ENCODE measurements at regions not wholly inside any gene's neighbourhood (a gene's known extent, or its start where the extent isn't known, plus 50 kb on each side); places are given as distances from the start of the nearest gene placed in this dataset.
"Not testable (repeated sequence)": the region's sequence is repeated elsewhere in the genome, so short reads cannot be mapped to it uniquely, and the experiment has no call there.

DNA sequence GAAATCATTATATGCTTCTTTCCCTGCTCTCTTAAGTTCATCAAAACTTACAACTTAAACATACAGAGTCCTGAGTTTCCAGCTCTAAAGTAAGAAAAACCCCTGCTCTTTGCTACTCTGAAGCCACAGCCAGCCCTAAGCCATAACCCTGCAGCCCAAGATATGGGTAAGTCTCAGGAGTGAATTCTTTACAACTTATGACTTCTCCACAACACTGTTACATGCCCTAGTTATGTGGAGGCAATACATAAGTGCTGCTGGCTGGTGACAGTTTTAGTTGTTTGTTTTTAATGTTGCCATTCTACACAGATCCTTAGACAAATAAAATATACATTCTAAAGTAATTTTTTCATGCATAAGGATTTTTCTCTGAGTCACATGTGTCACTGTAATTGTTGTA is 100.2 kb downstream of the FBXO8 start:
- no peak for DNase-seq

DNA sequence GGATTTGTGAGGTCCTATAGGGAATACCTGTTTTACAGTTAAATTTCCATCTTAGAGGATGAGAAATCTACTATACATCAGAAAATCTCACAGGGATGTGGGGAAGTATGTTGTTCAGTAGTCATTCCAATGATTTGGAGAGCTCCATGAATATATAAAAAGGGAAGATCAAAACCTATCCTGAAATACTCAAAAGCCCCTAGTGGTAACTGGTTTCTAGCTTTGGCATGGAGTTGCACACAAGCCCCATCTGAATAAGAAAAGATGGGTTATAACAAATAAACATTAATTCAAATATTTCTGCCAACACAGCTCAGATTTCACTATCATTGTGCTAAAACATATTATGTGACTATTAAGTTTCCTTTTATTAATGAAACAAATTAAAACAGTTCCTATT is 101.6 kb downstream of the FBXO8 start:
- DNase-seq, result no peak

DNA sequence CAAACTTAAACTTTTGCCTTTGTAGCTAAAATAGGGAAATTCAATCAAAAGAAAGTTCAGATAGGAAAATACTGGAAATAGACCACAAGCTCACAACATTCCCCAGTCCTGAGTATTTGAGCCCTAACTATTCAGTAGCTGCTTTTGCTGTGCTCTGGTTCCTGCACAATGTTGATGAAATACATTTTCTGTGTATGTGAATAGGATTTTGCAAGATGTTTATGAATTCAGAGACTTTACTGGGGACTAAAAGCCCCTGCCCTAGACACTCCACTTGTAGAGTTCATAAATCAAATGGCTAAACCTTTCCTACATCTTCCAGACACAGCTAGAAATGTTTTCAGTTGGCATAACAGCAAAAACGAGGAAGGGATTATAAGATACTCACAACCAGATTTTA is 105.9 kb downstream of the FBXO8 start:
- no peak for DNase-seq

DNA sequence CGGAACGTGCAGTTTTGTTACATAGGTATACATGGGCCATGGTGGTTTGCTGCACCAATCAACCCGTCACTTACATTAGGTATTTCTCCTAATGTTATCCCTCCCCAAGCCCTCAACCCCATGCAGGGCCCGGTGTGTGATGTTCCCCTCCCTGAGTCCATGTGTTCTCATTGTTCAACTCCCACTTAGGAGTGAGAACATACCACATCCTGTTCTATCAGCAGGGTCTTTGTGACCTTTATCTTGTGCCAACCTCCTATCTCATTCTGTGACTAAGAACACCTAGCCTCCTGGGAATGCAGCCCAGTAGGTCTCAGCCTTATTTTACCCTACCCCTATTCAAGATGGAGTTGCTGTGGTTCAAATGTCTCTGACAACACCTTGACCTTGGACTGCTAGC is 107.6 kb downstream of the FBXO8 start:
- not testable (repeated sequence) for DNase-seq

DNA sequence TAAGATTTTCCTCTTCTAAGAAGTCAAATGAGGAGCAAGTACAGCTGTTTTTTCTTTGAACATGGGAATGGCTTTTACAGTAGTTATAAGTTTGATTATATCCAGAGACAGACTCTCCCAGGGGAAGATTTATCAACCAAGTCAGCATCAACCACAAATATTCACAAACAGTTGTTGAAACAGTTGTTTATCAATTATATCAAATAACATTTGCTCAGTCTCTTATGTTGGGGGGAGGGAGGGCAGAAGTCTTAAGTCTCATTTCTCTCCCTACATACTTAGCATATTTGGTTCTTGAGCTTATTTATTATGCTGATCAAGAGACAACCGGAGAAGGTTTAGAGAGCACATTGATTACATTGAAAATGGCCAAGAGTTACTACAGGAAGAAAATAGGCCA is 110.1 kb downstream of the FBXO8 start:
- DNase-seq, result no peak

DNA sequence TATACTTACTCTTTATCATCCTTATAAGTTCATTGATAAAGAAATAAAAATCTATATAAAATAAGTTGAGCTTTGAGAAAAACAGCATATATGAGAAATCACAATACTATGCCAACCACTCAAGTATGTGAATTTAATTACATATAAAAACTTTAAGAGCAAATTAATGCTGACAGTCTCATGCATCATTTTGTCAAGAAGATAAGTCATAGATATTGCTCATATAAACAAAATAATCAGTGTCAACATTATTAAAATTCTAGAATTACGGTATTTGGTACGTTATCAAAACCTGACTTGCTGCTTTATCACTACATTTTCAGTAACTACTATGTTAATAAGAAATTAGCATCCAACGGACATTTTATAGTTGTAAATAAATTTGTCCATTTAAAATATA is 111.2 kb downstream of the FBXO8 start:
- no peak for DNase-seq

DNA sequence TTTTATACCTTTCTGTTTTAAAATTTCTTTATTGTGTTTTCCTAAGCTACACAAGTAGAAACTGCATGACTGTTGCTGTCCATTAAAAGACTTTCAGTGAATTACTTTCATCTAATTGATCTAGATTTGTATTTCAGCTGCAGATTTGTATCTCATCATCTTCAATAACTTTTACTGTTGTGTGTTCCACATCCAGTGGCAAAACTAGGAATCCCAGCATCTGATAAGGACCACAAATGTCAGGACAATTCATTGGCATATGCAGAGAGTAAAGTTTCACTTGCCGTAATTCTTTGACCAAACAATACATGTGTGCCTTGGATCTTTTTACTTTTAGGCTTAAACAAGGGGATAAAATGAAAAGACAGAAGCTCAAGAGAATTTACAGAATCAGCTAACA is 112.6 kb downstream of the FBXO8 start:
- no peak for DNase-seq

DNA sequence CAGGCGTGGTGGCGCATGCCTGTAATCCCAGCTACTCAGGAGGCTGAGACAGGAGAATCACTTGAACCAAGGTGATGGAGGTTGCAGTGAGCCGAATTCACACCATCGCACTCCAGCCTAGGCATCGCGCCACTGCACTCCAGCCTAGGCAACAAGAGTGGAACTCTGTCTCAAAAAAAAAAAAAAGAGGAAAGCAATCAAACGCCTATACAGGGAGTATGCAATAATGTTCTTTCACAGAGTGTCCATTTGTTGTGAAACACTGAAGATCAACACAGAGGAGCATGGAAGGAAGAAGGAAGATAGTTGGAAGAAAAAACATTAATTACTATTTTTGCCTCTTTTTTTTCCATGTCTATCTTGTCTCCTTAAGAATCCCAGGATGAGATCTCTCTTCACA is 113.4 kb downstream of the FBXO8 start:
- no peak for DNase-seq

DNA sequence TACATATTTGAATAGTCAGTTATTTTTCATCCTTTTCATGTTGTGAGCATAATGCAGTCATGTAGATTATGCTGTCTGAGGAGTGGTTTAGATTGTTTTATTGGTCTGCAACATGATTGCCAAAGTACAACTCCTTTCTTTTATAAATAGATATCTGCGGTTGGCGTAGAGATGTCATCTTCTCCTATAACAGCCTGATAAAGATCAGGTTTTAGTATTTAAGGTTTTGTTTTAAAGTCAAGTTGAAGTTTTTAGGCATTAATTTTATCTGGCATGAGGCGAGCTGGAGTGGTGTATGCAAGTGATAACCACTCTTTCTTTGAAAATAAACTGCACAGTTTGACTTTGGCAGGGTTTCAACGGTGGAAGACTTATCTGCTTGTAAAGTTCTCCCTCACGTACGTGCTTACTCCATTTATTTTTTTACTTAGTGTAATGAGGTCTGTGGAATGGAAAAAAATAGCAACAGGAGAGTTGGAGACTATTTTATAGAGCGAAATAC is 126.3 kb downstream of the FBXO8 start:
- DNase-seq, result no peak

DNA sequence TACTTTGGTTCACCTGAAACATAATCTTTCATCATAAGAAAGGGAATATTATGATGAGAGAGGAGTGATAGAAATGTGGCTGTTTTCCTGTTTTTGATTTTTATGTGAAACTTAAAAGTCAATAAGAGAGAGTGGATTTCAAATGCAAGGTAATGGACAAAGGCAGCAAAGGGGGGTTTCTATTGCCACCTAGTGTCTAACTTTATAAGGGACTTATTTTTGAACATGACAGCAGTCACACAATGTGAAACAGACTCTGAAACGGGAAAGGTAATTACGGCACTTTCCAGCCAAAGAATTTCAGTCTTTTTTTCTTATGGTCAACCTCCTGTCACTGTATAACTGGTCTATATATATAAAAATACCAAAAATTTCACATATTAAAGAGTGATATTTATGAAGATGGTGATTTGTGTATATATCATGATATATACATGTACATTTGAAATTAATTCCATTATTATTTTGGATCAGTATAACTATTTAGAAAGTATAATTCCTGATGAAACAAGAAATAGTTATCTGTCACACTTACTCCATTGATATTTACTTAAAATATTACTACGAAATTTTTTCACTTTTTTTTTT is 127.1 kb downstream of the FBXO8 start:
- peak in 1 of 5 donors; percentile 9 for DNase-seq

DNA sequence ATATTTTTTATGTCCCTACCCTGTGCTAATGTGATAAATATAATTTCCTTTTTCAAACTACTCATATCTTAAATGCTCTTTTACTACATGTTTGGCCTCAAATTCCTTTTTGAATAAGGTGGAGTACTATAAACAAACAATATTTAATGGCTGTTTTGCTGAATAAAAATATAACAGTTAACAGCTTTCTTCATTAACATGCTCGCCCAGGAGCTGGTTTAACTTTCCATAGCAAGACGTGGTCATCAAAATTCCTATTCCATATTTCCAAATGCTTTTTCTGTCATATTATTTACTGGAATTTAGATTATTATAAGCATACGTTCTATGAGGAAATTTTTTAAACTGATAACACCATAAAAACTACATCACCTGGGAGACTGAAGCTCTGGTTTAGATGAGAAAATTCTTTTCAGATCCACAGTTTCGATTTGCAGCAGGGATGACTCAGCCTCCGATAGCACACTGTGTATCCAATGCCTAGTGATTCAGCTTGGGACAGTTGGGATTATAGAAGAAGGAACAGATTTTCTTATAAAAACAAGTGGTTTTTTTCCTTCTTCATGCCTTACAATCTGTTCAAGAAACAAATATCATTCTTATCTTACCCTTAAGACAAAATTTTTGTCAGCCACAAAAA is 129.1 kb downstream of the FBXO8 start:
- no peak for DNase-seq

DNA sequence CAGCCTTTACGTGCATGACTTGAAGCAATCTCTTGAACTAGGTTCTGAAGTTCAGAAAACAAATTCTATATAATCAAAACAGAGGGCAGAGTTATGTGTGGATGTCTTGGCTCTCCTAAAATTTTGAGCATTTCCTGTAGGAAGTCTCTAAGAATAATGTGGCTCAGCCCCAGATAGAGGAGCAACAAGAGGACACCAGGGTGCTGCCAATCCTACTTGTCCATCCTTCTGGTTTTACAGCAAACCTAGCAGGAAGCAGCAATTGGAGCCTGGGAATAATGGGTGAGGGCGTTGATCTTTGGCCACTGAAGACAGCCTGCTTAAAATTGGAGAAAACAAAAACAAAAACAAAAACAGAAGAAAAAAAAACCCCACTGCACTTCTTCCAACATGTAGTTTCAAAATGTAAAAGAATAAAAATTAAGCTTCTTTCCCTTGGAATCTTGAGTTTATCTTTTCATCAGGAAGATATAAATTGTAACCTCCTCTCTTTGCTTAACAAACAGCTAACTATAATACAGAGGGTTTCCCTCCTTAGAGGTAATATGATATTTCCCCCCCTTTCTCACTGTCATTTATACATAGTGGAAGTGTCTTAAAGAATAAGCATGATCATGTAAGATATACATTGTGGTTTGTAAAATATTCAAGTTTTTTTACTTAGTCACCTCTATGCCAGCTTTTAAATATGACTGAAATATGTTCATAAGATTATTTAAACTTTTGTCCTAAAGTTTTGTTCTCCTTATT is 130.6 kb downstream of the FBXO8 start:
- no peak for DNase-seq

DNA sequence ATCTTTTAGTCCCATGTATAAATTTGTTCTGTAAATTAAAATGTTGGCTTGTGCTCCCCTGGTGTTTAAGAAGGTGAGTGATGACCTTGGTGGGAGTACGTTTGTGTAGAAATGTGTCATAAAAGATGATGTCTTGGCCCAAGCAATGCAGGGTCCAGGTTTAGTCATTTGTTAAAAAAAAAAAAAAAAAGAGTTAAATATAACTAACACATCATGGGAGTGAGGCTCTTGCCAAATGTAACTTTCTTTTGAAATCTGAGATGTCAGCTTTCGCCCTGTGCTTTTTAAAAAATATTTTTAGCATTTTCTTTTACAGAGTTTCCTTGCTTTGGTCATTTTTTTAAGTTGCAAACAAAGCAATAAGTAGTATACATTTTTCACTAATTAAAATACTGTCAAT is 135.6 kb downstream of the FBXO8 start:
- no peak for DNase-seq

DNA sequence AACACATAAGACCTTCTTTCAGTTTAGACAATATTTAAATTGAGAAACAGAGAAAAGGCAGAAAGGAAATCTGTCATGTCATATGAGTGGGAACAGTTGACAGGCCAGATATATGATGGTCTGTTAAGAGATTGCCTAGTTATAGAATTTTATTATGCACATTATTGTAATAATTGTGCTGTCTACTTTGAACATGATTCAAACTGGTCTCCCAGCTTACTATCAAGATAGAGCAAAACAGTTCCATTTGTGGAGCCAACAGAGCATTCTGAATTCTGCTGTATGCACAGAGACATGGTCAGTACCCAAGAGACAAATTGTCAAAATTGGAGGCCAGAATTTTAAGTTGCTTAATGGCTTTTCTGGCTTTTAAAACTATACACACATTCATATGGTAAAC is 139.4 kb downstream of the FBXO8 start:
- DNase-seq, result no peak

DNA sequence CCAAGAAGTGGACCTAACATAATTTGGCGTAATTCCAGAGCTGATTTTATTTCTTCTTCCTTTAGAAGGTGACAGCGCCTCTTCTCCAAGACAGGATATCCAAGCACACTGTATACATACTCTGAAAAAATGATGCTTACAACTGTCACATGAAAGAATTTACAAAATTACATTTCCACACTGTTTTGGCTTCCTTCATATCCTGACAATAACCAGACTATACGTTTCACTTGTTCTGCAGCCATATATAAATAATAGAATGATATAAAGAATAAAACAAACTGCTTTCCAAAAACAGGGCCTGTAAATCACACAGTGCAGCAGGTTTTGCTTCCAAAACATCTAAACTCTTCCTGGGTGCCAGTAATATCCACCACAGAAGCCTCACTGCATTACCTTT is 141.6 kb downstream of the FBXO8 start:
- no peak for DNase-seq

DNA sequence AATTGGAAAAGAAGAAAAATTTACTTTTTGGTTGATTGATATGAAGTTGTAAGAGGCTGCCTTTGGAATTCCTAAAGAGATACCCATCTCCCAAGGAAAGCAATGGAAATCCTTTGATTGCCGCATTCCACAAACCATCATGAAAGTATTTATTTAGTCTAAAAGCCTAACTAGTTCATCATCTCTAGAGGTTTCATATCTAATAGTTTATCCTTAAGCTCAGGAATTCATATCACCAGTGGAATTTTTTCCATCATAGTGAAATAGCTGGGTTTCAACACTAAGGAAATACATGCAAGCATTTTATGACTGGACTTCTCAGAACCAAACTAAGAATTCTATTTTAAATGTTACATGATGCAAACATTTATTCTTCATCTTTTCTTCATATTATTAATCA is 144.9 kb downstream of the FBXO8 start:
- DNase-seq, result no peak

DNA sequence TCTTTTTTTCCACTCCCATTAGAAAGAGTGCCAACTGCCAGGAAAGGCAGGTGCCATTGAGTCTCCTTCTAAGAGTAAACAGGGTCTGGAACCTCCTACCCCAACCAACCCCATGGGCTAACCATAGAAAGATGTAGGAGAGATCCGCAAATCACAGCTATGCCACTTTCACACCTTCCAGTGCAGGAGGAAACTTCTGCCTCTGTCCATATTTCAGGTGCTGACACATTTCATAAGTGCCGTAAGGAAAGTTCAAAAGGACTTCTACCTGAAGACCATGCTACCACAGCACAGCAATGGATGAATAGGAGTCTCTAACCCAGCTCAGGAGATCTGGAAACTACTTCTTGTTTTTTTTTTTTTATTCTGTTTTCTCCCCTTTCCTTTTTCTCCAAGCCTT is 145.8 kb downstream of the FBXO8 start:
- DNase-seq, result no peak

DNA sequence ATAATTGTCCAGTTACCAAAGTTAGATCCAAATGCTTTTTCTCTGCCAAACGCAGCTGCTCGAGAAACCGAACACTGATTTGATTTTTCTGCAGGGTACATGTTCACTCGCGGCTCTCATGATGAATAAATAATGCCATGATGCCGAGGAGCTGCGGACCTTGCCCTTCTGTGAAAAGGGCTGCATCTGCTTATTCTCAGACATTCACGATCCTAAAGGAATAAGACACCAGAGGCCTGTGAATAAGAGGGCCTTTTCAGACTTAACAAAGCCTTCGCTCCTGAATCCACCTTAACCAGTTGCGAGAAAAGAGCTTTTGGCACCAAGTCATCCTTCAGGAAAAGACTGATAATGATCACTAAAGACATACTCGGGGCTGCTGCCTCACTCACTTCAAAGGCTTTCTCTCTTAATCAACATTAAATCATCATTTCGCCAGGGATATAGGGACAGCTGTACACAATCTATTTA is 147.5 kb downstream of the FBXO8 start:
- no peak for DNase-seq

DNA sequence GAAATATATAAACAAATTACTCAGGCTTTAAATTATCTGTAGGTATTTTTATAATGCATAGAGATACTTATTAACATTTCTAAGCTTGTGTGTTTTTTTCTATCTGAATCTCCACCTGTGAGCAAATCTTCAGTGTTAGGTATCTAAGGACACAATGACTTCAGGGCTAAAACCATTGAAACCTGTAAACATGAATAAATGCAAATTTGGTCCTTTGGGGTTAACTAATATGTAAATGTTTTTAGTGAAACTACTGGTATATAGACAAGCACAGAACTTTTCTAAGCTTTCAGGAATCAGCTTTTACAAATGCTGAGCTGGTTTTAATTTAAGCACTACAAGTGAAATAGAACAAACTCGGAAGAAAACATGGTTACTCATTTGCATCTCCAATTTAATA is 147.9 kb downstream of the FBXO8 start:
- DNase-seq, result no peak

DNA sequence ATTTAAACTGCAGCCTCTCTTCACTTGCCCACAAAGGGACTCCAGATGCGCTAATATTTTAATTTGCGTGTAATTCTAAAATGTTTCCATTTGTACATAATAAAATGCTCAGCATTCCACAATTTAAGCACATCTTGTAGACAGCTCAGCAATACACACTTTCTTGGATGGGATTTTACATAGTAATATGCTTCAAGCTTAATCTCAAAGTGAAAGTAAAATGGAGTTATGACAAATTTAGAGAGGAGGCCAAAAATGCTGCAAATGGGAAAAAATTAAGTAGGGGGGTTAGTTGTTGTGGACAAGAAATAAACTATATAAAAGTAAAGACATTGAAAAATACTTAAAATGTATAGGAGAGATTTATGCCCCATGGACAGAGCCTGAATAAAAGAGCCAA is 149.1 kb downstream of the FBXO8 start:
- no peak for DNase-seq

DNA sequence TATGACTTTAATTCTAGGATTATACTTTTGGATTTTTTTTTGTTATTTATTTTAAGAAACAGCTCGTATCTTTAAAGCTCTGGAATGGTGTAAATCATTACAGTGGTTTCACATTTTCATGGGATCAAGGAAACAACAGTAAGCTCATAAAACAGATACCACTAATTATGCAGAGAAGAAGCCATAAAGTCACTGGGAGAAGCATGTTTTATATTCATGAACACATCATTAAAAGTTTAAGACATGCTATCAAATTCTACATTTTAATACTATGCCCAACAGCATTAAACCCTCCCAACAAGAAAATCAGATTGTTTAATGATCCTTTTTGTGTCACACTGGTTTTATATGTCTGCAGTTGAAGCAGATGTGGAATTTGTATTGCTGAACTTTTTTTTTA is 149.9 kb downstream of the FBXO8 start:
- DNase-seq, result no peak

DNA sequence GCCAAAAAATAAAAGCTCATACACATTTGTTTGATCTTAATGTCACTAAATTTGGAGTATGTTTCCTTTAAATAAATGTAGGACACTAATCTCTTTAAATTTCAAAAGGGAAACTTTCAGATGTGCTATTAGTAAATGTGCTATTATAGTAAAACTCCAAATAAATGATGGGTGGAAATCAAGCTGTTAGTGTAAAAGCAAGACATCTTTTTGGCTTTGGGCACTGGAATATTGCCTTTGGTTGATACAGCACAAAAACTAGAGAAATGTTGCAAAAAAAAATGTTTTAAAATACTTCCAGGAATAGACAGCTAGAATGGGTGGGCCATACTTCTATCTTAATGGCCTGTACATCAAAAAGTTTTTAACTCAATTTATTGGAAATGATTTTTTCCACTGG is 151.6 kb downstream of the FBXO8 start:
- no peak for DNase-seq

DNA sequence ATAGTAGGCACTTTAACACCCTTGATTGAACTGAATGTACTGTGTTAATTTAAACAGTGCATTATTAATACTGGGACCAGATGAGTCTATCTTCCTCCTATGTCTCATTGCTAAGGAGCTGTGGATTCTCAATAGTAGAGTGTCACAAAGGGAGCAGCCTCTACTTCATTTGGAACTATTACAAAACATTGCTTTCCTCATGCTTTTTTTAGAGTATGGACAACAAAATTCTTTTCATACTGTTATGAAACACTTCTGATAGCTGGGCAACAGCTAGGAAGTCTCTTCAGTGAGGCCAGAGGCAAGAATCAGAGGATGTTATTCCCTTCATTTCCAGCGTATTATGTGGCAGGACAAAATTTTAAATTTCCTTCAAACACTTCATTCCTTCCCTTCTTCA is 160.8 kb downstream of the FBXO8 start:
- DNase-seq, result no peak

All from T-helper 1 cell (primary cell).